ENCODE measurements at regions not wholly inside any gene's neighbourhood (a gene's known extent, or its start where the extent isn't known, plus 50 kb on each side); places are given as distances from the start of the nearest gene placed in this dataset.

- CTCF ChIA-PET (ENCODE audit: unreplicated experiment) = no interaction called here
- Histone ChIP-seq H3K9me3 (ENCODE audit: low read length) (no peaks in the 10 kb centered on the region), H3K4me3 (ENCODE audit: low read depth, low read length, poor library complexity, severe bottlenecking) (no peak overlapping the region), H3K4me2 (ENCODE audit: low read length) (no peak overlapping the region), H3K36me3 (ENCODE audit: insufficient read depth, low read length) (no peaks in the 10 kb centered on the region), H3K9me2 (ENCODE audit: insufficient read depth, low read length) (no peaks in the 10 kb centered on the region), H3K79me2 (ENCODE audit: insufficient read depth, low read depth, low read length) (no peaks in the 10 kb centered on the region), H3K27ac (ENCODE audit: low read depth, low read length, poor library complexity, severe bottlenecking) (no peak overlapping the region), H2AFZ (ENCODE audit: low read length) (no peak overlapping the region), H3K4me1 (ENCODE audit: insufficient read depth, low read length, poor library complexity, severe bottlenecking) (no peaks in the 10 kb centered on the region), H4K20me1 (ENCODE audit: insufficient read depth, low read length) (no peaks in the 10 kb centered on the region)
- TF ChIP-seq, protein P1, sequence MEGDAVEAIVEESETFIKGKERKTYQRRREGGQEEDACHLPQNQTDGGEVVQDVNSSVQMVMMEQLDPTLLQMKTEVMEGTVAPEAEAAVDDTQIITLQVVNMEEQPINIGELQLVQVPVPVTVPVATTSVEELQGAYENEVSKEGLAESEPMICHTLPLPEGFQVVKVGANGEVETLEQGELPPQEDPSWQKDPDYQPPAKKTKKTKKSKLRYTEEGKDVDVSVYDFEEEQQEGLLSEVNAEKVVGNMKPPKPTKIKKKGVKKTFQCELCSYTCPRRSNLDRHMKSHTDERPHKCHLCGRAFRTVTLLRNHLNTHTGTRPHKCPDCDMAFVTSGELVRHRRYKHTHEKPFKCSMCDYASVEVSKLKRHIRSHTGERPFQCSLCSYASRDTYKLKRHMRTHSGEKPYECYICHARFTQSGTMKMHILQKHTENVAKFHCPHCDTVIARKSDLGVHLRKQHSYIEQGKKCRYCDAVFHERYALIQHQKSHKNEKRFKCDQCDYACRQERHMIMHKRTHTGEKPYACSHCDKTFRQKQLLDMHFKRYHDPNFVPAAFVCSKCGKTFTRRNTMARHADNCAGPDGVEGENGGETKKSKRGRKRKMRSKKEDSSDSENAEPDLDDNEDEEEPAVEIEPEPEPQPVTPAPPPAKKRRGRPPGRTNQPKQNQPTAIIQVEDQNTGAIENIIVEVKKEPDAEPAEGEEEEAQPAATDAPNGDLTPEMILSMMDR (conservative IDR thresholded peaks at IDR 0.05; ENCODE audit: low read length) = no peak
- no peak for TF ChIP-seq EZH2phosphoT487 (IDR thresholded peaks at IDR 0.05; ENCODE audit: borderline replicate concordance, low read depth, low read length)
- no peak for DNase-seq (ENCODE audit: low spot score)
- POLR2A ChIA-PET = no interaction called here
- intact Hi-C loops (cut with micrococcal nuclease; ENCODE audit: unreplicated experiment) = no loop called here
- BruUV-seq (replicated peaks) = no TSS peak
These were observed 142.2 kb downstream of the PRDM9 start for GRCh38 chr5:23649594-23649993.

GRCh38 chr5:23655674-23656073 lies 148.3 kb downstream of the PRDM9 start:
- no TSS peak for BruUV-seq (replicated peaks)

DNA sequence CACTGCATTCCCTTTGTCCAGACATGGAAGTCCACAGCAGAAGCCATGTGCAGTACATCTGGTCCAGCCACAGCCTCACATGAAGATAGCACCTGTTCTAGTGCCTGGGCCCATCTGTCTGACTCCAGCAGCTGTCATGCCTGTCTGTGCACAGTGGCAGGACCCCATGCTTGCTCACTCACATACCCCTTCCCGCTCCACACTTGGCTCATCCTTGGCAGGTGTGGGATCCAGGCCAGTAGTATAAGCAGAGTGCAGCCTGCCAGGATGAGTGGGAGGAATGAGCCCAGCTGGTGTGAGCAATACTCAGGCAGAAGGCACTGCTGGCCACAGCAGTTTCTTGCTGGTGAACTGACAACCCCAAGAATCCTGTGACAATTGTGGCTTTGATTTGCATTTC lies 168.0 kb downstream of the PRDM9 start:
- ChIA-PET POLR2A (no interaction called here), CTCF (ENCODE audit: unreplicated experiment) (no interaction called here)
- DNase-seq (ENCODE audit: low spot score) = no peak
- intact Hi-C loops (cut with micrococcal nuclease; ENCODE audit: unreplicated experiment) = no loop called here
- Histone ChIP-seq H3K36me3 (ENCODE audit: insufficient read depth, low read length) (no peaks in the 10 kb centered on the region), H3K4me2 (ENCODE audit: low read length) (no peak overlapping the region), H3K4me1 (ENCODE audit: insufficient read depth, low read length, poor library complexity, severe bottlenecking) (no peaks in the 10 kb centered on the region), H3K9me2 (ENCODE audit: insufficient read depth, low read length) (no peaks in the 10 kb centered on the region), H3K27ac (ENCODE audit: low read depth, low read length, poor library complexity, severe bottlenecking) (no peak overlapping the region), H4K20me1 (ENCODE audit: insufficient read depth, low read length) (no peaks in the 10 kb centered on the region), H2AFZ (ENCODE audit: low read length) (no peak overlapping the region), H3K79me2 (ENCODE audit: insufficient read depth, low read depth, low read length) (no peaks in the 10 kb centered on the region), H3K4me3 (ENCODE audit: low read depth, low read length, poor library complexity, severe bottlenecking) (no peak overlapping the region), H3K9me3 (ENCODE audit: low read length) (peaks cover 12% of the 10 kb centered on the region; the same call in 1 of the 2 replicates)
- TF ChIP-seq, protein P1 (conservative IDR thresholded peaks at IDR 0.05; ENCODE audit: low read length) = no peak
- TF ChIP-seq EZH2phosphoT487 (IDR thresholded peaks at IDR 0.05; ENCODE audit: borderline replicate concordance, low read depth, low read length) = no peak
- BruUV-seq (replicated peaks) = no TSS peak

More at GRCh38 chr5:23655674-23656073, 148.3 kb downstream of the PRDM9 start:
- H4K20me1 ChIP-seq (ENCODE audit: insufficient read depth, low read length) = no peaks in the 10 kb centered on the region
- ChIA-PET POLR2A (no interaction called here), CTCF (ENCODE audit: unreplicated experiment) (no interaction called here)
- H3K9me3 ChIP-seq (ENCODE audit: low read length) = no peaks in the 10 kb centered on the region
- no peak overlapping the region for H3K27ac ChIP-seq (ENCODE audit: low read depth, low read length, poor library complexity, severe bottlenecking)
- DNase-seq (ENCODE audit: low spot score) = no peak
- H3K9me2 ChIP-seq (ENCODE audit: insufficient read depth, low read length) = no peaks in the 10 kb centered on the region
- no peak overlapping the region for H3K4me2 ChIP-seq (ENCODE audit: low read length)
- intact Hi-C loops (cut with micrococcal nuclease; ENCODE audit: unreplicated experiment) = no loop called here
- no peaks in the 10 kb centered on the region for H3K36me3 ChIP-seq (ENCODE audit: insufficient read depth, low read length)
- no peak overlapping the region for H3K4me3 ChIP-seq (ENCODE audit: low read depth, low read length, poor library complexity, severe bottlenecking)
- no peaks in the 10 kb centered on the region for H3K79me2 ChIP-seq (ENCODE audit: insufficient read depth, low read depth, low read length)
- TF ChIP-seq EZH2phosphoT487 (IDR thresholded peaks at IDR 0.05; ENCODE audit: borderline replicate concordance, low read depth, low read length) = no peak
- TF ChIP-seq, protein P1 (conservative IDR thresholded peaks at IDR 0.05; ENCODE audit: low read length) = no peak
- H2AFZ ChIP-seq (ENCODE audit: low read length) = no peak overlapping the region
- no peaks in the 10 kb centered on the region for H3K4me1 ChIP-seq (ENCODE audit: insufficient read depth, low read length, poor library complexity, severe bottlenecking)

All from OCI-LY7 (cell line).